Activated CD4-positive, alpha-beta T cell treated with anti-CD3 and anti-CD28 coated beads for 1 hour (primary cell): ENCODE measurements at regions not wholly inside any gene's neighbourhood (a gene's known extent, or its start where the extent isn't known, plus 50 kb on each side); places are given as distances from the start of the nearest gene placed in this dataset.

Source experiments
- DNase-seq: peaks from one replicate; pipeline ENCODE4 v3.0.0-alpha.2; 2020

GRCh38 chr10:7477538-7478334 lies 66.9 kb upstream of the SFMBT2 start:
- DNase-seq: no peak

GRCh38 chr10:7475939-7476338 lies 65.1 kb upstream of the SFMBT2 start:
- DNase-seq: no peak

DNA sequence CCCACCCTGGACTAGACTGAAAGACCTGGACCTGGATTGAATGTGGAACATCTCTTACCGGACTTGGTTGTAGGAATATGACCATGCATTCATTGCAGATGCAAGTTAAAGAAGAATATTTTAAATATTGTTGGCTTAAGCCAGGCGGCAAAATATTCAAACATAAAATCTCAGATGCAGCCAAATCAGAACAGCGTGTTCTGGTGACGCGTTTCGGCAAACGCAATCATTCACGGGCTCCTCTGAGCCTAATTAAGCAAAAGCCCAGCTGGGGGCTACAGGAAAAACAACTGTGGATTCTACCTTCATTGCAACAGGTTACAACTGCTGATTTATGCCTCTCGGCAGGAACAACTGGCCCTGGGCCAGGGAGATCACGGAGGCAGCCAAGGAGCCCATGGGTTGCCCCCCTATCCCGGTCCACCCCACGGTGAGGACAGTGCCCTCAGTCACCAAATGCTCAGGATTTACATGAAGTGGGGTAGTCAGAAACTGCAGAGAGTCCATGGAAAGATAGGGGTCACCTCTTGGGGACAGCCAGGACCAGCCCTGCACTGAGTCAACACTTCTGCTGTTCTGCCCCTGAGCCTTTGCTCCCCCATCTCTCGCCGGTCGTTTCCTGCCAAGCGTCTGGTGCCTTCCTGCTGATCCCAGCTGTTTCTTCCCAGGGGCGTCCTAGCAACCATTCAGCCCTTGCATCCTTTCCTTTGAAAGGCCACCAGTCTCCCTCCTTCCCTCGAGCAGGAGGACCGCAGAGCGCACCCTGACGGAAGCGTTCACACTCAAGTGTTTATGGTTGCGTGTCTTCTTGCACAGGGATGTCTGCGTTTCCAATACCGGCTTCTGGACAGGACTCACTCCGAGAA lies 64.4 kb upstream of the SFMBT2 start:
- DNase-seq: no peak

DNA sequence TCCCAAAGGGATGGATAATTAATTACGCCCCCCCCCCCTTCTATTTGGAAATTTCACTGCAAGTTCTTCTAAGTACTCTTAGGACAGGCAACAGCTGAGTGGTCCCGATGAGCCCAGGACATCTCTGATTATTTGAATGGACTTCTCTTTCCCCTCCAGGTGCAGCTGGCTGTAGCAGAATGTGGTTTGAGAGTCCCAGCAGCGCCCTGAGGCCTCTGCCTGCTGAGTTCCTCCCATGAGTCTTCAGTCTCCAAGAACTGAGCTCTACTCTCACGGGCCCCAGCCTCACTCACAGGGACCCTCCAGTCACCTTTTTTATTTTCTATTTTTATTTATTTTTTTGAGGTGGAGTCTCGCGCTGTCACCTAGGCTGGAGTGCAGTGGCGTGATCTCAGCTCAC lies 63.6 kb upstream of the SFMBT2 start:
- DNase-seq: no peak

GRCh38 chr10:7473474-7473873 lies 62.6 kb upstream of the SFMBT2 start:
- DNase-seq: no peak

GRCh38 chr10:7471720-7472367 lies 61.0 kb upstream of the SFMBT2 start:
- DNase-seq: no peak

DNA sequence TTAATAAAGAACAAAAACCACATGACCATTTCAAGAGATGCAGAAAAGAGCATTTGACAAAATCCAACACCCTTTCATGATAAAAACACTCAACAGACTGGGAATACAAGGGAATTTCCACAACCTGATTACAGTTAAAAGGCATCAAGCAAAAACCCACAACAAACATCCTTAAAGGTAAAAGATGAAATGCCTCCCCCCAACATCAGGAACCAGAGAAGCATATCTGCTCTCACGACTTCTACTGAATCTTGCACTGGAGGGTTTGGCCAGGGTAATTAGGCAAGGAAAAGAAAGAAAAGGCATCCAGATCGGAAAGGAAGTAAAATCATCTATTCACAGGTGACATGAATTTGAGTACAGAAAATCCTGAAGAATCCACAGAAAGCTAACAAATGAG lies 59.5 kb upstream of the SFMBT2 start:
- no peak for DNase-seq

- no peak for DNase-seq
Observed at GRCh38 chr10:7467031-7467667, 56.3 kb upstream of the SFMBT2 start.

DNA sequence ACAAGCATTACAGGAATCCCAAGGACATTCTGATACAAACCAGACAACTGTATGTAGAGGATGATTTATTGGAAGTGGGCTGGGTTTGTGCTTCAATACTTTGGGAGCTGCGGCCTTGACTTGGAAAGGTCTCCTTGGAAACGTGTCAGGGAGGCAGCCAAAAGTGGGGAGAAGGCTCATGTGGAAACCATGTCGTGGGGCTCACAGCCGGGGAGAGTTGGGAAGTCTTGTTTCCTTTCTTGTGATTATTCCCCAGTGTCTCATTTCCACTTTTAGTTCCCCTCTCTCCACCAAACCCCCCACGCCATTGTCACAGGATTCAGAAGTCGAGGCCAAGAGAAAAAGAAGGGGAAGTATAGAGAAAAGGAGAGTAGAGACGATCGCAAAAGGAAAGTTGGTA lies 53.9 kb upstream of the SFMBT2 start:
- no peak for DNase-seq
